H4 (cell line): ENCODE measurements at regions not wholly inside any gene's neighbourhood (a gene's known extent, or its start where the extent isn't known, plus 50 kb on each side); places are given as distances from the start of the nearest gene placed in this dataset.
A peak's percentile ranks its signal among the peaks of the same experiment; 100 is the strongest.
"Not testable (repeated sequence)": the region's sequence is repeated elsewhere in the genome, so short reads cannot be mapped to it uniquely, and the experiment has no call there.

Source experiments
- DNase-seq: peaks from one replicate; pipeline ENCODE4 v3.0.0-alpha.2; 2015; ENCODE audit warnings: low spot score

DNA sequence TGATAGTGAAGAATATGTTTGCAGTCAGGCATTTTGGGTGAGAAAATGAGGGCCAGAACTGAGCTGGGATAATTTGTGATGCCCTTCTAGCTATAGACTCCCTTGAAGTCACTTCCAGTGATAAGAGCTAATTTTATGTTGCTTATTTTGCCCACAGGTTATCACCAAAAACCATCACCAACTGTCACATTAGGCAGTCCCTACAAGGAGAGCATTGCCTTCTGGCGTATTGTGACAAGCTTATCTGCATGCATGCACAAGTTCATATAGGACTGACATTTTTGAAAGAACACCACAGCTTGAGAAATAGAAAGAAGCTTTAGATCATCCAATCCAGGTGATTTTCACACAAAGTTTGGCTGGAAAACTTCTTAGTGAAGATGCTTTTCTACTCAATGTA is 735.3 kb upstream of the RAG2 start:
- no peak for DNase-seq

DNA sequence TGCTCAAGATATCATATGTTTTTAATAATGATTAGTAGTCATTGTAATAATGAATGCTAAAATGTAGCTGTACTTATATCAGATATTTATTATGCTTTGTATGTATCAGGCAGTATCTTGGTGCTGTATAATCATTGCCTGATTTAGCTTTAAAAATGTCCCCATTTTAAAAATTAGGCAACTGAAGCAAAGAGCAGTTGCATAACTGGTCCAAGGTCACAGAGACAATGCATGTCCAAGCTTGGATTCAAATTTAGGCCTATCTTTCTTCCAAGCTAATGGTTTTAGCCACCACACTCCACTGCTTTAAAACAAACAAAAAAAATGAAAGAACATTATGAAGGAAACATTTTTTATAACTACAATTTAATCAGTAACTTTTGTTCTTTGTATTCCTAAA is 725.8 kb upstream of the RAG2 start:
- DNase-seq: no peak

DNA sequence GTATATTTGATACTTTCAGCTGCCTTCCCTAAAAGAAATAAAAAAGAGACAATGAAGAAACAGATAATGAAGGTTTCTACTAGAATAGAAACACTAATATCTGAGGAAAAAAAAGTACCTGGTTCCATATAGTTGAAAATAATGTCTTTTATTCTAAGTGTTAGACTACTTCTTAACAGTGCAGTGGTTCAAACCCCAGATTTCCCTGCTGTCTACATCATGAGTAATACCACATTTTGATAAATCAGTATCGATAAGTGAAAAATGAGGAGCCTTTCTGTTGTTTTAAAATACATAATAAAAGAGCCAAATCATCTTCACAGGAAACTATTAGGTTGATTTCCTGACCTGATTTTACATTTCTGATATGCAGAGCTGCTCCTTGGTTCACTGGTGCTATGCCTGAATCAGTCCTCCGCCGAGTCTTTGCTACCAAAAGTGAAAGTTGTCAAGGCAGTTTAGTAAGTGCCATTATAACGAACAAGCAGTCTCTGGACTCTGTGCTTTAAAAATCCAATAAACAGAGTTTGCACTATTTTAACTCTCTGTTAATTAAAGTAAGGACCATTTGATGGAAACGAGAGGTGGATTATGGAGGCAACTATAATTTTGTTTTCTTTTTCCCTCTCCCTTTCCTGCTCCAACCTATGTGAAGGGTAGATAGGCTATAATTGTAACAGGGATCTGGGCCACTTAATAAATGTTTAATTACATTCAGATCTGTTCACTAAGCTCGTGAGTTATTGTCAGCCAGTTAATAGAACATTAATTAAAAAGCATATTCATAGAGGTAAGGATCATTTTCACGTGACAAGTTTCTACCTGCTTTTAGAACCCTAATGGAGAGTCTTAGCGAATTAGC is 724.5 kb upstream of the RAG2 start:
- peak; percentile 30 for DNase-seq

DNA sequence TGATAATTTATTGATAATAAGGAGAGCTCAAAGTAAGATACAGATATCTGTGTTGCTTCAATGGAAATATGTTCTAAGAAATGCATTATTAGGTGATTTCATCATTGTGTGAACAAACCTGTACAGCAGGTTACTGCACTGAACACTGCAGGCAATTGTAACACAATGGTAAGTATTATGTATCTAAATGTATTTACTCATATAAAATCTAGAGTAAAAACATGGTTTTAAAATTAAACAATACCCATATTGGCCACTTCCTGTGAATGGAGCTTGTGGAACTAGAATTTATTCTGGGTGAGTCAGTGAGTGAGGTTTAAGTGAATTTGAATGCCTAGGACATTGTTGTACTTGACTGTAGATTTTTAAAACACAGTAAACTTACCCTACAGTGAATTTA is 722.9 kb upstream of the RAG2 start:
- DNase-seq: peak; percentile 13

DNA sequence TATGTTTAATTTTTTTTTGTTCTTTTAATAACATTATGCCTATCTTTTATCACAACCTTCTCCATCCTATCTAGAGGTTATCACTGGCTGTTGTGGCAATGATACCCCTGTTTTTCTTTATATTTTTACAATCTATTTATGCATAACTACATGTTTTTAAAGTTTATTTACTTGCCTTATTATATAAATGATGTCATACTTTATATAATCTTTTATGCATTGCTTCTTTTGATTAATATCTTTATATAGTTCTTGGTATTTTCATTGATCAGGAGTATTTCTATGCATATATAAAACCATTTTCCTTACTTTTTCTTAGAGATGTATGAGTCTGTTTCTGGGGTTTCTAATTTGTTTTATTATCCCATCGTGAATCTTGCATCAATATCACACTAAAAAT is 719.8 kb upstream of the RAG2 start:
- DNase-seq: no peak

DNA sequence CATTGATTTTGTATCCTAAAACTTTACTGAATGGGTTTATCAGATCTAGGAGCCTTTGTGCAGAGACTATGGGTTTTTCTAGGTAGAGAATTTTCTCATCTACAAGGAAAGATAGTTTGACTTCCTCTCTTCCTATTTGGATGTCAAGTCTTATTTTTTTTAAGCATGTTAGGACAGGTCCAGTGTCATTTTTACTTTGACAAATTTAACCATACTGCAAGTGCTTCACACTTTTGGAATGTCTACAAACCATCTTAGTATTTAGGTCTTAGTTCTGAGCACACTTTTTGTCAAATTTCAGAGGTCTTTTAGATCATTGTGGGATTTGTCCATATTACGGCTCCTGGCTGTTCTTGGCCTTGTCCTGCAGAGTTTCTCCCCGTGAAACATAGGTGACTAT is 715.2 kb upstream of the RAG2 start:
- no peak for DNase-seq

DNA sequence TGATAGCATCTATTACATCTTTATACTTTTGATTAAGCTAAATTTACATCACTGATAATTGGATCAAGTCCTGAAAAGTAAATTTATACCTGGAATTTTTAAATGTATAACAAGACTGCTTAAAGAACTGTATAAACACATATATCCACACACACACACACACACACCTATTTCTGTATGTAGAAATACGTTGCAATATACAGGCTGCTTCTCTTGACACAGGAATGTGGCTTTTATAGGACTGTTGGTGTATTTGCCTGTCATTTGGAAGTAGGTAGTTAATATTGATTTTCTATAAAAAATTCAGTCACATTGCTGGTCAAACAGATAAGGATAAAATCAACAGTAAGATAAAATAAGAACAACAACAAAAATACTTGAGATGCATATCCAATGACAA is 708.5 kb upstream of the RAG2 start:
- DNase-seq: no peak

DNA sequence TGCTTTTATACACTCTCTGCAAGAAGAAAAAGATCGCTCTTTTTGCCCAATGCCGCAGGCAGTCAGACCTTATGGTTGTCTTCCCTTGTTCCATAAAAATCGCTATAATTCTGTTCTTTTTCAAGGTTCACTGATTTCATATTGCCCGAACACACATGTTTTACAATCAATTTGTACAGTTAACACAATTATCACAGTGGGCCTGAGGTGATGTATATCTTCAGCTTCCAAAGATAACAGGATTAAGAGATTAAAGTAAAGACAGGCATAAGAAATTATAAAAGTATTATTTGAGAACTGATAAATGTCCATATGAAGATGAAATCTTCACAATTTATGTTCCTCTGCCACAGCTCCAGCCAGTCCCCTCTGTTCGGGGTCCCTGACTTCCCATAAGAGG is 703.4 kb upstream of the RAG2 start:
- not testable (repeated sequence) for DNase-seq

DNA sequence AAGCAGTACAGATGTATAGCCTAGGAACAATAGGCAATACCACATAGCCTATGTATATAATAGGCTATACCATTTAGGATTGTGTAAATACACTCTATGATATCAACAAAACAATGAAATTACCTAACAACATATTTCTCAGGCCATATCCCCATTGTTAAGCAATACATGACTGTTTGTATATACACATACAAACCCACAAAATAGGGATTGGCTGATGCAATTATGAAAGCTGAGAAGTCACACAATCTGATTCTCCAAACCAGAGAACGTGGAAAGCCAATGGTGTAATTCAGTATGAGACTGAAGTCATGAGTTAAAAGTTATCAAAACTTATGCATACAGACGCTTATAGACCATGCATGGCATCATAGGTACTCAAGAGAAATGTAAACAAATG is 700.1 kb upstream of the RAG2 start:
- peak; percentile 31 for DNase-seq

DNA sequence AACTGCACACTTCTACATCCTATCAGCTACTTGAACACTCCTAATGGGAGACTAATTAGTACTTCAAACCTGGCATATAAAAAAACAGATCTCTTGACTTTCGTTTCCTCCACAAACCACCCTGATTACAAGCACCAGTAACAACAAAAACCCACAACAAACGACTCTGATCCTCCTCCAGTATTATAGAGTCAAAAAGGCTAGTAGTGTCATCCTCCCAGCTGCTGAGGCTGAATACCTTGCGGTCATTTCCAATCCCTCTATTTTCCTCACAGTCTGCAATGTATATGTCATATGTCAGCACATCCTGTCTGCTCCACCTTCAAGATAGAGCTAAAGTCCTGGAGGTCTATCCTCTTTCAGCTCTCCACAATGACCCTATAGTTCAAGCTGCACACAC is 688.9 kb upstream of the RAG2 start:
- DNase-seq: no peak

DNA sequence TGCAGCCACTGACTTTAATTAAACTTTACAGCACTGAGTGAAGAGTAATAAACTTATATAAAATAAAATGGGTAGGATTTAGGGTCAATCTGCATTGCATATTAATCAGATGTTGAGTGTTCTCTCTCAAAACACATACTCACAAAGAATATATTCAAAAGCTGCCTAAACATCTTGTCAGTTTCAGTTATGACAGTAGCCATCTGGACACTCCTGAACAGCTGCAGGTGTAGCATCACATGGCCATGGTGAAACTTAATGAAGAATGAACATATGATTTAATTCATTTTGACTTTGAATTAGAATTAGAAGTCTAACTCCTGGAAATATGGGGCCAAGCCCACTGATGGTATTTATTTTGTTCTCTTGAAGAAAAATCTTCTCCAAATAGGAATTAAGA is 684.3 kb upstream of the RAG2 start:
- DNase-seq: no peak

DNA sequence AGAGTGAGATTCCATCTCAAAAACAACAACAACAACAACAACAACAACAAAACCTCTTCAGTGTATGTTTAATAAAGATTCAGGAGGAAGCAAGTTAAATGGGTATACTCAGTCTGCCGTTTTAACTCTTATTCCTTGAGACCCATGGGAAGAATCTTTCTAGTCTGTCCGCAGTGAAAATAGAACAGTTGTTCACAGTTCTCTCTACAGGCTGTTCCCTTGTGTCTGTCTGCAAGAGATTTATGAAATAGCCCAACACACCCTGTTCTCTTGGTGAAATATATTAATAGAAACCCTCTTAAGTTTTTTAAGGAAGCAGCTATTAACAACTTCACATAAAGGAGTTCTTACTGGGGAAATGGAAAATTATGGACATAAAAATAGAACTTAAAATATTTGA is 682.2 kb upstream of the RAG2 start:
- DNase-seq: no peak

DNA sequence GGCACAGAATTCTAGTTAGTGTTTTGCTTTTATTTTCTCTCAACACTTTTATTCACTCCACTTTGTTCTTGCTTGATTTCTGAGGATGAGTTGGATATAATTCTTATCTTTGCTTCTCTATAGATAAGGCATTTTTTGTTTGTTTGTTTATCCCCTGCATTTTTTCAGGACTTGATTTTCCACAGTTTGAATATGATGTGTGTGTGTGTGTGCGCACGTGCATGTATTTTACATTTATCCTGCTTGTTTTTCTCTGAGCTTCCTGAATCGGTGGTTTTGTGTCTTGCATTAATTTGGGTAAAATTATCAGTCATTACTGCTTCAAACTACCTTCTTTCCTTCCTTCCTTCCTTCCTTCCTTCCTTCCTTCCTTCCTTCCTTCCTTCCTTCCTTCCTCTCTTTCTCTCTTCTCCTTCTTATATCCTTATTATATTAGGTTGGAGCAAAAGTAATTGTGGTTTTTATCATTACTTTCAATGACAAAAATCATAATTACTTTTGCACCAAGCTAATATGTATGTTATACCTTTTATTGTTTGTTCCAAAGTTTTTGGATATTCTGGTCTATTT is 679.9 kb upstream of the RAG2 start:
- no peak for DNase-seq

DNA sequence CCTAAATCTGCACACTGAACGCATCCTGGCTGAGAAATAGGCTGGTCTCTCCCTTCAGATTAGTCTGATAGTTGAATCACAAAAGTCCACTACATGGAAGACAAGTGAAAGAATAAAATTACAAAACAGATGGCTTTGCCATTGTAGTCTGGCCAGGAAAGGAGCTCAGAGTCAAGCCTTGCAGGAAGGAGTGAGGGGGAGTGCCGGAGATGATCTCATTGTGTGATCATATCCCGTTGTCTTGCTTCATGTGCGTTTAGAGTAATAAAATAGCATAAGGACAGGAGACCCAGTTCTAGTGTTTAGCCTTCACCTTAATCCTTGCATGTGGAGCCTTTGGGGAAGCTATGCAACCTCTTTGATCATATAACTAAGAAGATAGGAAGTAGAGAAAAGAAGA is 666.7 kb upstream of the RAG2 start:
- DNase-seq: no peak

DNA sequence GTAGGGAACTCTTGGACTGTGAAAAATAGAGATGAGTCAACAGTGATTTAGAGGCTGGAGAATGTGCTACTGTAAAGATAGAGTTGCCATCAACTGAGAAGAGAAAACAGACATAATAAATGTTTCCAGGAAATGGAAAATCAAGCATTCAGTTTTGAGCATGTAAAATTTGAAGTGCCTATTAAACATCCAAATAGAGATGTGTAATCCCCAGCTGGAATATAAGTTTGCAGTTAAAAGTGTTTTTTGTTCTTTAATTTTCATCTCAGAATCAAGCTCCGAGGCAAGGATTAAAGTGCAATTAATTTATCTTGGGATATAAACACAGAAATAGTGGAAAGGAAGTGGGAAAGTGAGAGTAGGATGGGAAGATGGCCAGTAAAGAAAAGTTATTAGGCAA is 666.0 kb upstream of the RAG2 start:
- no peak for DNase-seq

DNA sequence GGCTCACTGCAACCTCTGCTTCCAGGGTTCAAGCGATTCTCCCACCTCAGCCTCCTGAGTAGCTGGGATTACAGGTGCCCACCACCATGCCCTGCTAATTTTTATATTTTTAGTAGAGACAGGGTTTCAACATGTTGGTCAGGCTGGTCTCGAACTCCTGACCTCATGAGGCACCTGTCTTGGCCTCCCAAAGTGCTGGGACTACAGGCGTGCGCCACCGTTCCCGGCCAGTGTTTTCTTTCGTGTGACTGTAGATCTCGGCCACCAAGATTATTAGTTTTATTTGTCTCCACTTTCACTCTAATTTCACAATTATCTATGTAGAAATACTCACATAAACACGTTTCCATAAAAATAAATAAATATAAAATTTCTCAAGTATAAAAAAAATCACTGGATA is 665.4 kb upstream of the RAG2 start:
- not testable (repeated sequence) for DNase-seq

DNA sequence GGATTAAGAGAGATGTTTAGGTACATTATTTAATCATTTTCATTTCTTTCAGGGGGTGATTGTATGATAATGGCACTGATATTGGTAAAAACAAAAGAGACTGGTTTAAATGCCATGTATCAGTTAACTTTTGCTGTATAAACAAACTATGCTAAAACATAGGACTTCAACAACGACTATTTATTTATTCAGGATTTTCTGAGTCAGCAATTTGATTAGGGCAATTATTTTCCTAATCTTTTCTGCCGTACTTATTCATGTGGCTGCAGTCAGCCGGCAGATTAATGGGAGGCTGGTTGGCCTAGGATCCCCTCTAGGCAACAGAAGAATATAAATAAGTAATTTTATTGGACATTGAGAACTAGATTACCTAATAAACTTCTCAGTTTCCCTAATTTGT is 661.7 kb upstream of the RAG2 start:
- DNase-seq: no peak

DNA sequence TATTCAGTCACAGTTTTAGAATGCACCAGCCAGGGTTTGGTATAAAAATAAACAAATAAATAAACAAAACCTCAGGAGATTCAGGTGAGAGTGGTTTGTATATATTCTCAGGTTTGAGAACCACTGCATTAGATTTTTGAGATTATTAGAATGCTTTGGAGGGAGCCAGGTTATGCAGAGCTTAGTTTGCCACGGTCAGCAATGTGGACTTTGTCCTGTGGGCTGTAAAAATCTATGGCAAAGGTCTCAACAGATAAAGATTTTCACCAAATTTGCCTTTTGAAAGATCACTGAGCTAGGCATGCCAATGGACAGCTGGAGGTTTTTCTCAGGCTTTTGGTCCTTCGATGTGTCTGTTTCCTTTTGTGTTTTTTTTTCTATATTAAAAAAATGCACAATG is 650.1 kb upstream of the RAG2 start:
- DNase-seq: no peak

DNA sequence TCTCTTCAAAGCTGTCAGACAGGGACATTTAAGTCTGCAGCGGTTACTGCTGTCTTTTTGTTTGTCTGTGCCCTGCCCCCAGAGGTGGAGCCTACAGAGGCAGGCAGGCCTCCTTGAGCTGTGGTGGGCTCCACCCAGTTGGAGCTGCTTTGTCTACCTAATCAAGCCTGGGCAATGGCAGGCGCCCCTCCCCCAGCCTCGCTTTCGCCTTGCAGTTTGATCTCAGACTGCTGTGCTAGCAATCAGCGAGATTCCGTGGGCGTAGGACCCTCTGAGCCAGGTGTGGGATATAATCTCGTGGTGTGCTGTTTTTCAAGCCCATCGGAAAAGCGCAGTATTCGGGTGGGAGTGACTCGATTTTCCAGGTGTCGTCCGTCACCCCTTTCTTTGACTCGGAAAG is 648.1 kb upstream of the RAG2 start:
- not testable (repeated sequence) for DNase-seq

DNA sequence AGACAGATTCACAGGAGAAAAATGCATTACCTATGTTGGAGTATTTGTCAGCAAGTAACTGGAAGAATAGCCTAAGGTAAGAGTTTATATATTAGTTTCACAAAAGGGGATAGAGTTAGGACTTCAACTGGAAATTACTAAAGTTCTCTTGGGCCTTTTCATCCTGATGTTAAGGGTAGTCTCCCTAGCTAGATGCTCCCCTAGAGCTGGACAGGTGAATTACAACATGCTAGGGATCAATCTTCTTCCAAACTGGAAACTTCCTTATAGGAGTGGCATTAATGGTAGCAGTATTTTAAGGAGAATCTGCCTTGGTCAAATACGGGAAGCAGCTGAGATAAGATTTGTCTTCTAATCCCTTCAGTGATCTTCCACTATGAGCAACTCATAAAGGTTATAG is 632.8 kb upstream of the RAG2 start:
- no peak for DNase-seq

DNA sequence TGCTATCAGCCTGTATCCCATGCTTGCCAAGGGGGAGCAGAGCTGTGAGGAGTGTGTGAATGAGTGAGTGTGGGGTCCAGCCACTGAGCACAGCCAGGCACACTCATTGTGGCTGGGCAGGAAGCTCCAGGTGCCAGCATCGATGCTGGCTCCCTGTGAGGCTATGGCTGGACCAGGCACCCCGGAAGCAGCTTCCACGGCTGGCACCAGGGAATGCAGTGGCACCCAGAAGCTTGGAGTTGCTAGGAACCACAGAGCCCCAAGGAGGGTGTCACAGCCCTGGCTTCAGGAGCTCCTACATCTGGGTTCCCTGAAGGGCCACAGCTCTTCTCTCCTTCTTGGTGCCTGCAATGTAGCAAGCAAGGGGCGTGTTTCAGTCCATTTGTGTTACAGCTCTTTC is 625.9 kb upstream of the RAG2 start:
- no peak for DNase-seq

DNA sequence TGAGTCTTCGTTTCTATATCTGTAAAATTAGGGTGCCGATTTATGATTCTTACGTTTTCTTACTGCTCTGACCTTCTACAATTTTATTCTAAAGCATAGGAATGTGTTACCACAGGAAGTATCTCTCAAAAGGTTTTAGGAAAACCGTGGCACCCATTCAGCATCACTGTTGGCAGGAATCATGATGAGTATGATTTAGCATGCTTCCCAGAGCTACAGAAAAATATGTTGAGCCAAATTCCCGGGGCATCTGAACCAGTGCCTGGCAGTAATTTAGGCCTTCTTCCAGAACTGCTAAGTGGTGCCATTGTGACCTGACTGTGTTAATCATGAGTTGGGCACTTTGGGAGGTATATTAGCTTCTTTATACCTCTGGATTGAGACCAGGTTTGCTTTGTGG is 605.0 kb upstream of the RAG2 start:
- no peak for DNase-seq

DNA sequence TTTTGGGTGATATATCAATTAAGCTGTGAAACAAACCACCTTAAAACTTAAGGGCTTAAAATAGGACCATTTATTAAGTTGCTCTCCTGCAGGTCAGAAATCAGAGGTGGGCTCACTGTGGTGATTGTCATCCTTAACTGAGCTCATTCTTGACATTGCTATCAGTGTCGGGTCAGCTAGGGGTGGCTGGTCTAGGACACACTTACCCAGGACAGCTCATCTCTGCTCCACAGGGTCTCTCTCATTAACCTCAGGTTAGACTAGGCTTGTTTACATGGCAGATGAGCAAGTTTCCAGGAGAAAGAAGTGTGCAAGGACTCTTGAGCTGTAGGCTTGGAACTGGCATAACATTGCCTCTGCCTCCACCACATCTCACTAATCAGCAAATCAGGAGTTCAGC is 601.0 kb upstream of the RAG2 start:
- DNase-seq: no peak

DNA sequence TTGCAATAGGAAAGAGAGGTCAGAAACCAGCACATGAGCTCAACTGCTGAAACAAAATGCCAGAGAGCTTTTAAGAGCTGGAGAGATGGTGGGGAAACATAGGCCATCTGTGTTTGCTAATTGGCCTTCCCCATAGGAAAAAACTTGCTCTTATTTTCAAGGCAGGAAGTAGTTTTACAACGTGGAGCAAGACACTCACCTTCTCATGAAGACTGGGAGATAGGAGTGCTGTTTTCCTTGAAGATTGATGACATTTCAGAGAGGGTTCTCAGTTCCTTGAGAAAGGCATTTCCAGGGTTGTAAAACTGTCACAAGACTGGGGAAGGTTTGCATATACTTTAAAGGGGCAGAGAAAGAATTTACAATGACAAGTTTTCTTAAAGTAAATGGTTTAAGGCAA is 586.3 kb upstream of the RAG2 start:
- no peak for DNase-seq
